ENCODE measurements at regions not wholly inside any gene's neighbourhood (a gene's known extent, or its start where the extent isn't known, plus 50 kb on each side); places are given as distances from the start of the nearest gene placed in this dataset.

GRCh38 chr6:76876922-76877553, 586.3 kb downstream of the HTR1B start:
- no peak for TF ChIP-seq SMAD1 (CRISPR knock-in tag; IDR thresholded peaks at IDR 0.05; ENCODE audit: borderline replicate concordance, low read depth)
- no peak for TF ChIP-seq POLR2A (IDR thresholded peaks at IDR 0.05; ENCODE audit: insufficient read depth in 1 of 2, low read depth in 2 of 2, low read length in 2 of 2)
- TF ChIP-seq EP300 (IDR thresholded peaks at IDR 0.05; ENCODE audit: low read depth in 2 of 2, low read length in 2 of 2): no peak
- no peak for TF ChIP-seq EP300 (CRISPR knock-in tag; IDR thresholded peaks at IDR 0.05; ENCODE audit: borderline replicate concordance)
- no peak for TF ChIP-seq ZNF225 (CRISPR knock-in tag; IDR thresholded peaks at IDR 0.05)
- TF ChIP-seq ZBTB21 (CRISPR knock-in tag; IDR thresholded peaks at IDR 0.05): no peak
- TF ChIP-seq, protein P1, sequence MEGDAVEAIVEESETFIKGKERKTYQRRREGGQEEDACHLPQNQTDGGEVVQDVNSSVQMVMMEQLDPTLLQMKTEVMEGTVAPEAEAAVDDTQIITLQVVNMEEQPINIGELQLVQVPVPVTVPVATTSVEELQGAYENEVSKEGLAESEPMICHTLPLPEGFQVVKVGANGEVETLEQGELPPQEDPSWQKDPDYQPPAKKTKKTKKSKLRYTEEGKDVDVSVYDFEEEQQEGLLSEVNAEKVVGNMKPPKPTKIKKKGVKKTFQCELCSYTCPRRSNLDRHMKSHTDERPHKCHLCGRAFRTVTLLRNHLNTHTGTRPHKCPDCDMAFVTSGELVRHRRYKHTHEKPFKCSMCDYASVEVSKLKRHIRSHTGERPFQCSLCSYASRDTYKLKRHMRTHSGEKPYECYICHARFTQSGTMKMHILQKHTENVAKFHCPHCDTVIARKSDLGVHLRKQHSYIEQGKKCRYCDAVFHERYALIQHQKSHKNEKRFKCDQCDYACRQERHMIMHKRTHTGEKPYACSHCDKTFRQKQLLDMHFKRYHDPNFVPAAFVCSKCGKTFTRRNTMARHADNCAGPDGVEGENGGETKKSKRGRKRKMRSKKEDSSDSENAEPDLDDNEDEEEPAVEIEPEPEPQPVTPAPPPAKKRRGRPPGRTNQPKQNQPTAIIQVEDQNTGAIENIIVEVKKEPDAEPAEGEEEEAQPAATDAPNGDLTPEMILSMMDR (CRISPR knock-in tag; IDR thresholded peaks at IDR 0.05): peak; percentile 74
- no peak for TF ChIP-seq ATF7 (IDR thresholded peaks at IDR 0.05)
- TF ChIP-seq ATF7 (CRISPR knock-in tag; IDR thresholded peaks at IDR 0.05): no peak
- no peak for TF ChIP-seq NR1H2 (CRISPR knock-in tag; IDR thresholded peaks at IDR 0.05; ENCODE audit: borderline replicate concordance, low read depth)
- TF ChIP-seq FOXC1 (CRISPR knock-in tag; IDR thresholded peaks at IDR 0.05; ENCODE audit: borderline replicate concordance): no peak
- TF ChIP-seq TCF7L2 (IDR thresholded peaks at IDR 0.05; ENCODE audit: low read depth, low read length): no peak
- TF ChIP-seq, protein P2, sequence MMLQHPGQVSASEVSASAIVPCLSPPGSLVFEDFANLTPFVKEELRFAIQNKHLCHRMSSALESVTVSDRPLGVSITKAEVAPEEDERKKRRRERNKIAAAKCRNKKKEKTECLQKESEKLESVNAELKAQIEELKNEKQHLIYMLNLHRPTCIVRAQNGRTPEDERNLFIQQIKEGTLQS (CRISPR knock-in tag; IDR thresholded peaks at IDR 0.05): no peak

Data from HepG2 (cell line).